ENCODE measurements at regions not wholly inside any gene's neighbourhood (a gene's known extent, or its start where the extent isn't known, plus 50 kb on each side); places are given as distances from the start of the nearest gene placed in this dataset.
A peak's percentile ranks its signal among the peaks of the same experiment; 100 is the strongest.

- DNase-seq = peak; percentile 81
- ChIA-PET CTCF (interaction anchor here (1.2 kb wide), 2 partner anchors 21 to 51 kb away, joined by 5 to 8 read pairs; partner anchors contain the start of gene LRIG2), POLR2A (ENCODE audit: unreplicated experiment) (interaction anchor here (0.7 kb wide), 1 partner anchor 64 kb away, joined by 4 read pairs; no protein-coding TSS in a partner anchor)
- Histone ChIP-seq H3K9me2 (replicated peaks; ENCODE audit: low read length) (no peaks in the 10 kb centered on the region), H3F3A (ENCODE audit: low read length, unreplicated experiment) (no peaks in the 10 kb centered on the region), H3K4me2 (ENCODE audit: low read length) (peak overlapping the region; percentile 45), H3K9me3 (ENCODE audit: low read length) (no peaks in the 10 kb centered on the region), H3K9ac (ENCODE audit: low read length) (no peak overlapping the region), H3K27ac (ENCODE audit: low read length) (peak overlapping the region; percentile 38), H3K36me3 (ENCODE audit: low read depth, low read length) (no peaks in the 10 kb centered on the region), H4K20me1 (ENCODE audit: low read length) (no peaks in the 10 kb centered on the region), H2AFZ (ENCODE audit: low read length) (peak overlapping the region; percentile 15; the same call in 1 of the 2 replicates), H3K27me3 (ENCODE audit: low read length) (no peaks in the 10 kb centered on the region), H3K79me2 (ENCODE audit: low read length) (no peaks in the 10 kb centered on the region), H3K4me3 (ENCODE audit: low read length) (no peak overlapping the region), H3K4me1 (ENCODE audit: insufficient read depth, low read length) (peaks cover 9% of the 10 kb centered on the region)
- BruUV-seq (replicated peaks) = no TSS peak
- intact Hi-C loops (cut with micrococcal nuclease) = loop anchor here (1.0 kb wide), 1 partner anchor 64 kb away; no protein-coding TSS in a partner anchor
- ATAC-seq = peak; percentile 95
- TF ChIP-seq CTCF (conservative IDR thresholded peaks at IDR 0.05; ENCODE audit: low read depth, low read length) (no peak; the same call in 1 of the 2 replicates), EZH2phosphoT487 (IDR thresholded peaks at IDR 0.05; ENCODE audit: borderline replicate concordance, low read length) (no peak), EZH2 (IDR thresholded peaks at IDR 0.05; ENCODE audit: low read length, unreplicated experiment) (no peak)
These were observed 51.4 kb upstream of the LRIG2 start for GRCh38 chr1:113021430-113022085.

Data from PC-3 (cell line).